COLO668 (cell line): ENCODE measurements at regions not wholly inside any gene's neighbourhood (a gene's known extent, or its start where the extent isn't known, plus 50 kb on each side); places are given as distances from the start of the nearest gene placed in this dataset.

Experiments
- DNase-seq: peaks from one replicate; lab custom pipeline; 2025; ENCODE audit not compliant: unreplicated experiment; lab: John Stamatoyannopoulos, UW

DNA sequence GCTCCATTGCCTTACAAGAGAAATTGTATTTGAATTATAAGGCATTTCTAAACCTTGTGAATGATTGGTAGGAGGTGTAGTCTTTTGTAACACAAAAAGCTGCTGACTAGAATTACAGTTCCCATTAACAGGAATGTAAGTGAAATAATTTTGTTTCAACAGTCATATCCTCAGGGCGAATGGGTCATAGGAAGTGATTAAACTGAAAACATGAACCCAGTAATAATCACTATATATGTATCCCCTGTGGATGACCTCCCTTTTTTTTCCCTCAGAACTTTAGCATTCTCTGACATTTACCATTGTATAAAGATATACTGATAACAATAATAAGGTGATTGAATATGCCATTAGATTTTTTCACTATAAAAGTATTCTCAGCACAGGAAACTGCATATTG, 312.3 kb downstream of the ATP23 start:
- DNase-seq, result no peak

DNA sequence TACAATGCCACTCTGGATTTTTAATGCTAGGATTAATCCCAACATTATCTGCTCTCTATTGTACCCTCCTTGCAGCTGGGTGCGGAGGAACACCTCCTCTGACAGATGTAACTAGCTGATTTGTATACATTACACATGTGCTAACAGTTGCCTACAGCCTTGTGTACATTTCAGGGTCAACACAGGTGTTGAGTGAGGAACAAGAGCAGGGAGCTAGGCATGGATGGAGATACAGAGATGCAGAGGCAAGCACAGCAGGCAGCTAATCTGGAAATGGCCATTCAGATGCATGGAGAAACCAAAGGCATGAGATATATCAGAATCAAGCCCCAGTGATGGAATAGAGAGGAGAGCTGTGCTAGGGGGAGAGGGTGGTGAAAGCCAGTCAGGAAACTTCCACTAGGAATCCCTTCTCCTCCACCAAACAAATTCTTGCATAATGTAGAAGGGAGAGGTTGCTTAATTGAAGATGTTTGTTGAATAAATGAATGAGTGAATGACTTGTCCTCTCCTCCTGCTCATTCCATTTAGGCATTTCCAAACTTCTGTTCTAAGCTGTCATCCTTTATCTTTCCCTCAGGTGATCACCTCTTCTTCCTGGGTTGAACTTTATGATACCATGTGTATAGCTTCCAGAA, 313.2 kb downstream of the ATP23 start:
- no peak for DNase-seq

DNA sequence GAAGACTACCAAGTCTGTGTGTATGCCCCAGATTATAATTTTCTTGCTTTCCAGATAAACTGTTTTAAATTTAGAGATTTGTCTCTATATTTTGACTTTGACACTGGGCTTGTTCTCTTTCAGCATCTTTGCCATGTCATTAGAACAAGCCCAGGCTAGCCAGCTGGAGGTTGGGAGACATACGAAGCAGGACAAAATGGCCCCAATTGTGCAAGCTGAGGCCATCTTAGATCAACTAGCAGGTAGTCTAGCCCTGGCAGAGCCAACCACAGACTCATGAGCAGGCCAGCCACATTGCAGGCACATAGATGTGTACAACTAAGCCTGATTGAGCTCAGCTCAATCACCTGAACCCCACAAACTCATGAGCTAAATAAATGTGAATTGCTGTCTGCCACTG, 321.4 kb downstream of the ATP23 start:
- no peak for DNase-seq

DNA sequence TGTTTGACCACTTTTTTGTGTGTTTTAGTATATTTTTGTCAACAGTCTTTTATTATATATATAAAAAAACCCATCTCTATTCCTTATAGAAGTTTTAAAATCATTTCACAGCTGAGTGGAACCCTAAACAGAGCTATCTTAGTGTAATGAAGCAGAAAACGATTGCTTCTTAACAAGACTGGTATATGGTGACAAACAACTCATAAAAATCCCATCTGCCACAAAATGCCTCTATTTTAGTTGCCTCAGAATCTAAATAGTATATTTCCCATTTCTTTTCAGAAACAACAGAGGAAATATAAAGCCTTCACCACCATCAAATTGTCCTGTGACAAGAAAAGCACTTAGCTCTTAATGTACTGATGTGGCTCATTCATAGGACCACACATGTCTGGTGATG, 322.4 kb downstream of the ATP23 start:
- no peak for DNase-seq

DNA sequence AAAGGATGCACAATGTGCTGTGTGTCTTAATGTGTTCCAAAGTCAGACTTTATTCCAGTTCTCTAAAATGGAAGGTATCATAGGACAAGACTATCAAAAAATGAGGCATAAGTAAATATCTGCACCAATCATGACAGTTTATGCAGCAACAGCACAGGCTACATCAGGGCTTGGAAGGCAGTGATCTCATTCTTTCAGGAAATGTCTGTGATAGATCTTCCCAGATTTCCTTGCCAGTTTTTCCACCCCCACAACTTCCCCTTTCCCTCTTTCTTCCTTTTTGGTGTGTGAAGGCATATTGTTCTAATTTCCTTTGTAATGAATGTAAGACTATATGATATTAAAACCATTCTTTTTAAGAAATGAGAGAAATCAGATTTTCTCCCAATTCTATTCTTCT, 326.7 kb downstream of the ATP23 start:
- no peak for DNase-seq

DNA sequence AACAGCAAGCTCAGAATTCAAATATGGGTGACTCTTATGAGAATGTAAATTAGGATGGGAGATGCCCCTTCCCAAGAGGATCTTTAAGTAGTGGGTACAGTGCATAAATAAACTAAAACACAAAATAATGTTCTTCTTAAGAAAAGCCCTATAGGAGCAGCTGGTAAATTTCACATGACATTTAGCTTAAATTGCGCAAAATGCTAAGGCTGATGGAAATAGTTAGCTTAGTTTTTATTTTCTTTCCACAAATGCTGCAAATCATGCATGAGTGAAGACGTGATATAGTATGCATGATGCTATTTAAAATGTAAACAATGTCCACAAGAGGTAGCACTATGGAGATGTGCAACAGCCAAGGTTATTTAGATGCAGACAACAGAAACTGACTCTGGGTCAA, 328.1 kb downstream of the ATP23 start:
- DNase-seq, result no peak

DNA sequence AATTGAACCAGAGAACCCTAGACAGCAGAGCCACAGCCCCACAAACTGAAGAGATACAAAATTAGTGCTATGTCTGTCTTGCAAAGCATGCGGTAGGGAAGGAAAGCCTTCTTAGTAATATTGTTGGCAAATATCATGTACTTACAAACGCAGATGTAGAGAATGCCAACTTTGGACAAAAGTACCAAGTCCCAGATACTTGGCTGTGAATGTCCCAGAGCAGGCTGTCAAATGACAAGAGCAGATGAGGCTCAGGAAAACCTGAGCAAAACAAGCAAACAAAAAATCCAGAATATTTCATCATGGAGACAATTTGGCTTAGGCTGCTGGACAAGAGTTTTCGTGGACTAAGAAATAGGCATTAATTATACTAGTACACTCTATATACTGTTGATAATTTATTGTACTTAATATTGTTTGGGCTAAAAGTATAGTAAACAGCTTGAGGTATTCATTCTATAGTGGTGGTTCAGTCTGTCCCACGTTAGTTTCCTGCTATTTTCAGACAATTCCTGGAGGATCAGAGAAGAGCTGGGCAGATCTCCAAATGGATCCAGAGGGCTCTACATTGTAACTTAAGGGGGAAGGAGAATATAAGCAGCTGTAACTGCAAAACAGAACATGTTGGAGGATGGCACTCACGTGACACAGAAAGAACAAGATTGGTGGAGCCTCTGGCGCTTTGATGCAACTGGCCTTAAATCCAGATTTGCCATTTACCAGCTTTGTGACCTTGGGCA, 329.8 kb downstream of the ATP23 start:
- no peak for DNase-seq

DNA sequence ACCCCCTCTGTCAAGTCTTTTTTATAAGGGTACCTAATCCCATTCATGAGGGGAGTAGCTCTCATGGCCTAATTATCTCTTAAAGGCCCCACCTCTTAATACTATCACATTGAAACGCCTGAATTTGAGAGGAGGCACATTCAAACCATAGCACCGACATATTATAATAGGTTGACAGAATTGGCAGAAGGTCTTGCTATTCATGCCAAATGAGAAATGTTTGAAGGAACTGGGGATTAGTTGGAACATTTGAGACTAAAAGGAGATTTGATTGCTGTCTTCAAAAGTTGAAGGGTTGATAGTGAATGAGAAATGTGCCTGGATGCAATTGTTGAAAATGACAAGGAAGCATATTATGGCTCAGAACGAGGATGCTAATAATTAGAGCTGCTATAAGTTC, 331.1 kb downstream of the ATP23 start:
- no peak for DNase-seq

DNA sequence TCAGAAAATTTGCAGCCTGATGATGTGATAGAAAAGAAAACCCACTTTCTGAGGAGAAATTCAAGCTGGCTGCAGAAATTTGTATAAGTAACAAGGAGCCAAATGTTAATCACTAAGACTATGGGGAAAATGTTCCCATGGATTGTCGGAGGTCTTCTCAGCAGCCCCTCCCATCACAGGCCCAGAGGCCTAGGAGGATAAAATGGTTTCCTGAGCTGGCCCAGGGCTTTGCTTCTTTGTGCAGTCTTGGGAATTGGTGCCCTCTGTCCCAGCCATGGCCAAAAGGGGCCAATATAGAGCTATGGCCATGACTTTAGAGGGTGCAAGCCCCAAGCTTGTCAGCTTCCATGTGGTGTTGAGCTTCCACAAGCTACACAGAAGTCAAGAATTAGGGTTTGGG, 335.9 kb downstream of the ATP23 start:
- no peak for DNase-seq

DNA sequence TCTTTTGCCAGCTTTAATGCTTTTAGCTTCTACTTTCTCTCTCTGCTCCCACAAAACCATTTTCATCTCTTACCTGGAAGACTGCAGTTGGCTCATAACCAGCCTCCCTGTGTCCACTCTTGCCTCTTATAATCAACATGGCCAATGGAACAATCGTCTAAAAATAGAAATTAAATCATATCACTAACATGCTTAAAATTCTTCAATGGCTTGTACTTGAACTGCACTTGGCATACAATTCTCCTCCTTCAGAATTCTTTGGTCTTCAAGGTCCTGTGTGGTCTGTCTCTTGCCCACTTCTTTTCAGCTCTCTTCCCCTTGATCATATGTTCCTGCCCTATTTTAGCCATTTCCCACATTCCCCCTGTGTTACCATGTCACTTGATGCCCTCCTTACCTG, 342.2 kb downstream of the ATP23 start:
- DNase-seq, result no peak

DNA sequence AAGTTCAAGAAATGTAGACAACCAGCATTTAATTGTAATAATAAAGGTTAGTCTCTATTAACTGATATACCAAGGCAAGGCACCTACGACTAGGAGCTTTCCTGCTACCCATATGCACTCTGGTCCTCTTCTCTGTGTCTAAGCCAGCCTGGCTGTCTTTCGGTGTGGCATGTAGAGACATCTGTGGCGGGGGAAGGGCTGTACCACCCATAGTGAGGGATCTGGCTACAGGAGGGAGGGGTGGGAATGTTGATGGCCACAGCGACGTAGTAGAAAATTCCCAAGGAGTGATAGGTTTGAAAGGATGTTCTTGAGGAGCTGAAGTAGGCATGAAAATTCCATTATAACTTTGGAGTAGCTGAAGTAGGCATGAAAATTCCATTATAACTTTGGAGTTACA, 344.2 kb downstream of the ATP23 start:
- no peak for DNase-seq

DNA sequence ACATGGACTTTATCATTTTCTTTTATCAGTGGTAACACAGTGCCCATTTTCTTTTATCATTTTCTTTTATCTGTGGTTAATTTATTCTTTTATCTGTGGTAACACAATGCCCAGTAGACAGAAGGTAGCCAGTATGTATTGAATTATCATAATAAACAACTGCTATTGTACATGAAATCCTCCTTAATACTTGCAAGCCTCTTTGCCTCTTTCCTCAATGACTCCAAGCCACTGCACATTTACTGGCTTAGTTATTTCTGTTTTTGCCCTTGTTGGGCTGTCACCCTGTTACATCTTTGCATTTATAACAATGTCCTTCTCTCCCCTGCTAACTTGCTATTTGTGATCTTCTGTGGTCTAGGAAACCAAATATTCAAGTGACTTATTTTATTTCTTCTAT, 345.0 kb downstream of the ATP23 start:
- no peak for DNase-seq

DNA sequence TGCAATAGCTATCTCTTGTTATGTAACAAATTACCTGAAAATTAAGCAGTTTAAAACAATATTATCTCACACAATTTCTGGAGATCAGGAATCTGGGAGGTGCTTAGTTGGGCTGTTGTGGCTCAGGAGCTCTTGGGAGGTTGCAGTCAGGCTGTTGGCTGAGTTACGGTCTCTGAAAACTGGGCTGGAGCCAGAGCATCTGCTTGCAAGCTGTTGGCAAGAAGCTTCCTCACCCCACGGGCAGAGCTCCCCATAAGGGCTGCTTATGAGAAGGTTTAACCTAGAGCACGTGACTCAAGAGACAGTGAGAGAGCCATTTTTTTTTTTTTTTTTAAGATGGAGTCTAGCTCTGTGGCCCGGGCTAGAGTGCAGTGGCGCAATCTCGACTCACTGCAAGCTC, 346.8 kb downstream of the ATP23 start:
- no peak for DNase-seq

DNA sequence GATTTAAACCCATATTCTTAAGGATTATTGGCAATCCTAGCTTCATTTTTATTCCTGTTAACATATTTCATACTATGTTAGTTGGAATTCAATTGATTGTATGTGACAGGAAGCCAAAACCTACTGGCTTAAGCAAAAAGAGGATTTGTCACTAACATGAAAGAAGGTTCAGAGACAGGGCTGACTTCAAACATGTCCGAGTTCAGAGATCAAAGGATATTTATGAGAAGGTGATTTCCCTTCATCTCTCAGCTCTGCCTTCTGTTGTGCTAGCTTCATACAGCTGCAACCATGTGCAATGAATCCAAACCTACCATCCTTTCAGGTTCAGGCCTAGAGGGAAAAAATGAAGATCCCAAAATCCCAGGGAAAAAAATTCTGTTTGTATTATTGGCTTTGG, 349.7 kb downstream of the ATP23 start:
- no peak for DNase-seq

DNA sequence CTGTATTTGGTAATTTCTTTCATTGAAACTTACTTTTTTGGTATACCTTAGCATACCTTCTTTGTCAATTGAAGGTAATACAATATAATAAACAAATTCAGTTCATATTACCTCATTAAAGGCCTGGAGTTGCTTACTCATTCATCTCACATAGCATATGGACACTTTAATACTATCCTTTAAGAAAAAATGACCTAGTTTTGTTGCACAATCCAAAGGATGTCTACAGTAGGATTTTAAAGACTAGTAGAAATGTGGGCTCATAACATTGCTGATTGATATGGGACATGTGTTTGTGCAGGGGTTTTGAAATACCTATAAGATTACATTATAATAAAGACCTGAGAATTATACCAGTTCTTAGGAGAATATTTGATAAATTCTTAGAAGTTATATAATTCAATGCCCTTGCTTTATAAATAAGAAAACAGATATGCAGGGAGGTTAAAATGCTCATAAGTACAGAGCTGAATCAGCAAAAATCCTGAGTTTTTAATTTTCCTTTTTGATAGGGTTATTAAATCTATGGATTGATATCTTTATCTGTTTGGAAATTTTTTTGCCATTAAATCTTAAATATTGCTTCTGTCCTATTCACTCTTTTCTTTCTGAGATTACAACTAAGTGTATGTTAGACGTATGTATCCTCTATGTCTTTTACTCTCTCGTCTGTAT, 352.1 kb downstream of the ATP23 start:
- DNase-seq, result no peak

DNA sequence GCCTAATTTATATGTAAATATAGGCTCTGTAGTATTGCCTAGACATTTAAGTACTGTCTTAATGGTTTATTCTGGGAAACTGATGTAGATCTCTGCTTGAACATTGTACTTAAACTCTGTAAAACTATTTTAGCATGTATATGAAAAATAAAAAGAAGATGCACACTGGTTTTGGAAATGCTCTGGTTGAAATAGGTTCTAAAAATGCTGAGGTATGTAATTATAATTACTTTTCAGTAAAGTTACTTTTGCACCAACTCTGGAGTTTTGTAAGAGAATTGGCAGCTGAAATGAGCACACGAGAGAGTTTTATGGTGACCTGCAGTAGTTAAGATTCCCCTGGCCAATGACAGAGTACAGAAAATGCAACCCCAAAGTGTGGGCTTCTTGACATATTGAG, 353.9 kb downstream of the ATP23 start:
- DNase-seq, result no peak

DNA sequence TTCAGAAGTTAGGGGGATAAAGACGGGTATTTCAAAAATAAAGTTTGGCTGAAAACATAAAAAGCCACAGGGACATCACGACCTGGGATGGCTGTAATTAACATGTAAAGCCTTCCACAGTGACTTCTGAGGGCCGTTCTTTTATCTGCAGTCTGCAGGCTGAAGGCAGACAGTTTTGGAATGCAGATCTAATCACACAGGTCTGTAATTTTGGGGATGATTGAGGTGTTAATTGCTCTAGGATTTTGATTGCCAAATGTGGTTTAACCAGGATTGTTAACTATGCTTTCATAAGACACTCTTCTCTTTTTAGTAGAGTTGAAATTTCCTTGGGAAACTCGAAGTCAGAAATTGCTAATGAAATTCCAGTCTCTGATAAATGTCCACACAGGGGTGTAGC, 355.5 kb downstream of the ATP23 start:
- DNase-seq, result no peak

DNA sequence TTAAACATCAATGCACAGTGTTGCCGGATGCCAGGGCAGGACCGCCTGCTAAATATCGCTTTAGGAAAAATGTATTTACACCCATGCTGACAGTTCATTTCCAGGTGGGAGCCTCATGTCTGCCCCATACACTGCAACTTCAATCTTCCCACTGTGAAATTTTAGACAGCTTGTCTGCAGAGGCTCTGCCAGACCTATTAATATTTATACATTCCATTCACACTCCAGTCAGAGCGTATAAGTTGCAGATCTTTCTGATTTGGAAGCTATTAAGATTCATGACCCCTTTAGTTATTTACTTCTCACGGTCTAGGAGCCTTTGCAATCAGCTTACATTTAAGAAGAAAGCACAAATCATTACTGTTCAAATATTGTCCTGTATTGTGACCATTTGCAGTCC, 357.4 kb downstream of the ATP23 start:
- no peak for DNase-seq

DNA sequence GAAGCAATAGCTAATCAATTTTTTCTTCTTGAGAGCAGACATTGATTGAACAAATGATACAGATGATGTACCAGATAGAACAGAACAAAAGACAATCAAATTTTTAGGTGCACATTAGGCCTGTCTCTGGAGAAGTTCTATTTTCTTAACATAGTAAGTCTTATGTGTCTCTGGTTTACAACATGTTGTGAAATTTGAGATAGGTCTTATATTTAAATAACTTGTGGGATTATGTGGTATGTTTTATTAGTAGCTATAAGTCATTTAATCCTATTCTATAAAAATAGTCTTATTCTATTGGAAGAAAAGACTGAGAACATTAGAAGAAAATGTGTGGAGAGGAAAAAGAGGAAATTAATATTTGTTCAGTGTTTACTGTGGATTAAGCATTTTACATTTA, 358.0 kb downstream of the ATP23 start:
- no peak for DNase-seq

DNA sequence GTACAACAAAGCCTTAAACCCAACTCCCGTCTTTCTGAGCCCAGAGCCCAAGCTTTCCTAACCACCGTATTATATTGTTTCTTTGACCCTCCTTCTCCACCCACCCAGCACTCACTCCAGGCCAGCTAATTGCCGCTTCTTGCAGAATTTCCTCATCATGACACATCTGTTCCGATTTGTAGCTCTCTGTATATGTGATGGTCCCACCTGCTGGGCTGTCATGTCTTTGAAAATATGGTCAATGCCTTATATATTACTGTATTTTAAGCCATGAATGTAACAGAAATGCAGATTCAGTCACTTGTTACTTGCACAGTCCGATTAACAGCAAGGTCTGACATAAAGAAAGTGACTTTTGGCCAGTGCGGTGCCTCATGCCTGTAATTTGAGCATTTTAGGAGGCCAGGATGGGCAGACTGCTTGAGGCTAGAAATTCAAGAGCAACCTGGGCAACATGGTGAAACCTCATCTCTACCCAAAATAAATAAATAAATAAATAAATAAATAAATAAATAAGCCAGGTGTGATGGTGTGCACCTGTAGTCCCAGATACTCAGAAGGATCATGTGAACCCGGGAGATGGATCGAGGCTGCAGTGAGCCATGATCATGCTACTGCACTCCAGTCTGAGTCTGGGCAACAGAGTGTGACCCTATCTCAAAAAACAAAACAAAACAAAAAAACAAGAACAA, 359.8 kb downstream of the ATP23 start:
- DNase-seq, result no peak

DNA sequence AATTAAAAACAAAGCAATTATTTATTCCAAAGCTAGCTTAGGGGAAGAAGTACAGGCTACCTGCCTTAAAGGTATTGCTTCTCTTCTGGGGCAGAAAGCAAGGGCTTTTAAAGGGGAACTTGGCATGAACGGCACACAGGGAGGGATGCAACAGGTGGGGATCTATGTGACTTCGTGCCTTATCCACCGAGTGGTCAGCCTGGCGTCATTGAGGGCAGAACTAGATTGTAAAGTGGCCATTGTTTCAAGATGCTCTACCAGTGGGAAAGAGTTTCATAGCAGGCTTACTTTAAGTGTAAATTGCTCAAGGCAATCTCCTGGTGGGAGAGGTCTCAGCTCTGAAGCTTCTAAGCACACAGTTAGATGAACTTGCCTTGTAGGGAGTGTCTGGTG, 360.4 kb downstream of the ATP23 start:
- DNase-seq, result no peak

DNA sequence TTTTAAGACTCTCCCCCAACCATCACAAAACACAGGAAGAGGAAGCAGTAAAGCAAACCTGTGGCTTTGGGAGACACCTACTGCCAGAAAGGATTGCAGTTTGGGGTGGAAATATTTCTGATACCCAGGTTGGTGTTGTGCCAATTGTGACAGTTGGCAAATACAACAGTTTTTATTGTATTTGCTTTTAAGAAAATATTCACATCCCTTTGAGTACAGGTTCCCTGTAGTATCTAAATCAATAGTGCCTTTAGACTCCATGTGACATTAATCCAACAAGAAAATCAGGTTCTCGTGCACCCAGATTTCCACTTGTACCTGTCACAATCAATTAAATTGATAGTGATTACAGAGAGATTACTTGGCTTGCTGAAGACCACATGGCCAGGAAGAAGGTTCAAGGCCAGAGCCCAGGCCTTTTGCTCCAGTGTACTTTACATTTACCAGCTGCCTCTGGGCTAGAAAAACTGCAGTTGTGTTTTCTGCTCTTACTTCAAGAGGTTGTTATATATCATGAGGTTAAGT, 361.2 kb downstream of the ATP23 start:
- peak; percentile 18 for DNase-seq
